GM04504 (cell line): ENCODE measurements at regions not wholly inside any gene's neighbourhood (a gene's known extent, or its start where the extent isn't known, plus 50 kb on each side); places are given as distances from the start of the nearest gene placed in this dataset.
"Not testable (repeated sequence)": the region's sequence is repeated elsewhere in the genome, so short reads cannot be mapped to it uniquely, and the experiment has no call there.

Source experiments
- DNase-seq: peaks from one replicate; pipeline ENCODE4 v3.0.0-alpha.2; 2012; ENCODE audit warnings: low read depth

GRCh38 chr10:108962172-108962571 lies 961.1 kb downstream of the XPNPEP1 start:
- DNase-seq = no peak

- peak; percentile 5 for DNase-seq
Observed at GRCh38 chr10:108957681-108958080, 965.6 kb downstream of the XPNPEP1 start.

DNA sequence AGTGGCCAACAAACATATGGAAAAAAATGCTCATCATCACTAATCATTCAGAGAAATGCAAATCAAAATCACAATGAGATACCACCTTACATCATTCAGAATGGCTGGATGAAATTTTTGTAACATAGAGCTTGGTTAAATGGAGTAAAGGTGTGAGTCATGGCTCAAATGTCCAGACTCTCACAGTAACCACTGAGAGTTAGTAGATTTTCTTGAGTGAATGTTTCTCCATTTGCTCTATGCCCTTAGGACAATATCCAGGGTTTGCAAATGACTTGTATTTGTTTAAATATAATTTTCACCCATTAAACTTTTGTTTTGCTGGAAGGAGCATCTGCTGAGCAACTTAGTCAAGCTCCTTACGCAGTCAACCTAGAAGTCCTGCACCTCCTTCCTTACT lies 967.2 kb downstream of the XPNPEP1 start:
- DNase-seq = no peak

DNA sequence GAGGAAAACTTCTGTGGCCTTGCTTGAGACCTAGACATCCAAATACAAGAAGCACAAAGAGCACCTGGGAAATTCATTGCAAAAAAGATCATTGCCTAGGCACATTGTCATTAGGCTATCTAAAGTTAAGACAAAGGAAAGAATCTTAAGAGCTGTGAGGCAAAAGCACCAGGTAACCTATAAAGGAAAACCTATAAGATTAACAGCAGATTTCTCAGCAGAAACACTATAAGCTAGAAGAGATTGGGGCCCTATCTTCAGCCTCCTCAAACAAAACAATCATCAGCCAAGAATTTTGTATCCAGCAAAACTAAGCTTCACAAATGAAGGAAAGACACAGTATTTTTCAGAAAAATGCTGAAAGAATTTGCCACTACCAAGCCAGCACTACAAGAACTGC lies 1003.3 kb downstream of the XPNPEP1 start:
- DNase-seq = not testable (repeated sequence)

GRCh38 chr10:108913300-108913699 lies 1010.0 kb downstream of the XPNPEP1 start:
- DNase-seq = no peak

DNA sequence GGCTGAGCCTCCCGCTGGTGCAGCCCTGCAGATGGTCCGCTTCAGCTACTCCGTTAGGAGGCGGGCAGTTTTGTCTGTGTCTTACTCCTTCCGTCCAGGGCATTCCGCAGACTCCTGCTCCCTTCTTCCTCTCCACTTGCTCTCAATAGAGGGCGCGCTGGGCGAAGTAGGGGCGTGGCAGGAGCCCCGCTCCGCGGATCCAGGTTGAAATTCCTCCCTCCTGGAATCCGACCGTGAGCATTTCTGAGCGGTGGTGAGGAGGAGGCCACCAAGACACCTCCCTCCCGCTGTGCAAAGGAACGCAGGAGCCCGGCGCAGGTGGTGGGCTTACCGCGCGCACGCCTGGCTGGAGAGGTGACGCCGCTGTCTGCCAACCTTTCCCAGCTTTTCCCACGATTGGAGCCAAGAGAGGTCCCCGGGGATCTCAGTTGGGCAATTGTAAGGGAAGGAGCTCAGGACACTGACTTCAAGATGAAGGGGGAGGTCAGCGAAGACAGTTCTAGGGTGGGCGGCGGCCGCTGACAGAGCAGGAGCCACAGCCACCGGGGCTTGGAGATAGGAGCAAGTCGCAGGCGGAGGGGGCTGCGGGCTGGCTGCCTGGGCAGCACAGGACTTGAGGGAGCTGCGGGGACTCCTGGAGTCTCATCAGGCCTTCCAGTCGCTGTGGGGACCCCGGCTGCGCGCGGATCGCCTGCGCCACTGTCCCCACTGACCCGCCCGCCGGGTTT lies 1011.3 kb downstream of the XPNPEP1 start:
- DNase-seq = peak; percentile 23

GRCh38 chr10:108908096-108908495 lies 1015.2 kb downstream of the XPNPEP1 start:
- DNase-seq = no peak

GRCh38 chr10:108905821-108906220 lies 1017.5 kb downstream of the XPNPEP1 start:
- DNase-seq = no peak

- DNase-seq = no peak
Observed at GRCh38 chr10:108905171-108905570, 1018.1 kb downstream of the XPNPEP1 start.

DNA sequence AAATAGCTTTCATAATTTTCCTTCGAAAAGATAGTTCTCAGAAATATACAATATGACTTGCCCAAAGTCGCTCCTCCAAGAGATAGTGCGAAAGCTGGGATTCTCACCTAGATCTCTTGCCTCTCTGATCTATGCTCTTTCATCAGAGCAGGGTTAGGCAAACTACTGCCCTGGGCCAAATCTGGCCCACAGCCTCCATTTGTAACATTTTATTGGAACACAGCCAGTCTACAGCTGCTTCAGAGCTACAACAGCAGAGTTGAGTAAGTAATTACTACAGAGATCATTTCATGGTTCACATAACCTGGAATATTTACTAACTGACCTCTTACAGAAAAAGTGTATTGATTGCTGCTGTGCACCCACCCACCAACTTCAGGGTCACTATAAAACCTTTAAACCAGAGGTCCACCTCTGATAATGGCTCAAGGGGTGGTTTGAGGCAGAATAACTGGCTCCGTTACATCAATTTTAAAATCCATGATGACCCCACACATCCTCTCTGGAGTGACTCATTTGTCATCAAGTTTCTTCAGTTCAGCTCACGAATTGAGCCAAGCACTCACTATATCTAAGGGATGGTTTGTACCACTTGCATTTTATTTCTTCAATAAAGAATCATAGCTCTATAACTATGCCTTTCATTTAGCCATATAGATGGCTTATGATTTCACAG lies 1019.0 kb downstream of the XPNPEP1 start:
- DNase-seq = no peak

DNA sequence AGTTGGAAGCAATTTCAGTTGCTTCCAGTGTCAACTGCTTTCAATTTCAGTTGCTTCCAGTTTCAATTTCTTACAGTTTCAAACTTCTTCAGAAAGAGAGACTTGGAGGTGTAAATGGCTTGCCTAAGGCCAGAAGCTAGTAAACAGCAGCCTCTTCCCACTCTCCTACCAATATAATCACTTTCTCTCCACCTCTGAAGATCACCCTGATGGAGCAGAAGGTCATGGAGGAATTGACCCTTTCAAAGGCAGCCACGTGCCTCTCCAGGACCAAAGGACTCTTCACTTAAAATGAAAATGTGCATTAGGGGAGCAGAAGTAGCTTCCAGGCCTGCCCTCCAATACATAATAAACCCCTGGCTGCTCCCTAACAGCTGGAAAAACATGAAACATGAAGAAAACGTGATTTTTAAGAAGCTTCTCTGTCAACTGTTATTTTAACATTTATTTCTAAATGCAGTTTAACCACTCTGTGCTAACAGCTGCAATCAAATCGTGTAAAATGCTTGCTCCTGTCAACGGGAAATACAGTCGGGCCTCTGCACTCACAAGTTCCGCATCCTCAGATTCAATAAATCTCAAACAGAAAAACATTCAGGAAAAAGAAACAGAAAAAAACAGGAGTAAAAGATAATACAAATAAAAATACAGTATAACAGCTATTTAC lies 1020.6 kb downstream of the XPNPEP1 start:
- no peak for DNase-seq

DNA sequence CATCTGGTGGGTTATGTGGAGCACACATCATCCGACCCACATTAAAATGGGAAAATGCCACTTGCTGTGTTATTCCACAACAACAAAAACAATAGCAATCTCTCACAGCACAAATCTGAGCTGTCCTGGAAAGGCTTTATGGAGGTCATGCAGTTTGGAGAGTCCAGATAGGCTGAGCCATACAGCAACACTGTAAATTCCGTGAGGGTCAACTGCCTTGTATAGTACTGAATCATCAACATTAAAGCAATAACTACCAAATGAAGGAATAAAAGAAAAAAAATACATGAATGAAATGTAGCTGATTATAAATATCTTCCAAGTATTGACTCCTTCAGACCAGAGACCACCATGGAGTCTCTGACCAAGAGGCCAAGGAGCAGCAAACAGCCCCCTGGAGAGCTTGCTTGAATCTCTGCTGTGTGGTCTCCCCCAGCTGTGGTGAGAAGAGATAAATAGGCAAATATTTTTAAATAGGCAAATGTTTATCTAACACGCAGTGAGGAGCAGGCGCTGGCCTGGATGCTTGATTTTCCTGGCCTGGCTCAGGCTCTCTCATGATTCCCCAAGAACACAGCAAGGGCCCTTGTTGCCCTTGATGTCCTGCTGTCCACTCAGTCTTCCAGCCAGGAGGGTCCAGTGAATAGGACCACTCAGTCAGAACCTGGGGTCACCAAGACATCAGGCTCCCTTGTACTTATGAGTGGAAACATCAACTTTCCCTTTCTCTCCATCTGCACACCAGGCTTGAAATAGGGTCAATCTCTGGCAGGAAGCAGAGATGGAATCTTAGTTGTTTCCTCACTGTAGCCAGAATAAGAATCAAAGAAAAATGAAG lies 1021.3 kb downstream of the XPNPEP1 start:
- DNase-seq = no peak

- no peak for DNase-seq
Observed at GRCh38 chr10:108899670-108900069, 1023.6 kb downstream of the XPNPEP1 start.

GRCh38 chr10:108894402-108895301 lies 1028.7 kb downstream of the XPNPEP1 start:
- DNase-seq = no peak

- no peak for DNase-seq
Observed at GRCh38 chr10:108877095-108877561, 1046.2 kb downstream of the XPNPEP1 start.

- no peak for DNase-seq
Observed at GRCh38 chr10:108872854-108873253, 1050.5 kb downstream of the XPNPEP1 start.

- no peak for DNase-seq
Observed at GRCh38 chr10:108868881-108869280, 1054.4 kb downstream of the XPNPEP1 start.

DNA sequence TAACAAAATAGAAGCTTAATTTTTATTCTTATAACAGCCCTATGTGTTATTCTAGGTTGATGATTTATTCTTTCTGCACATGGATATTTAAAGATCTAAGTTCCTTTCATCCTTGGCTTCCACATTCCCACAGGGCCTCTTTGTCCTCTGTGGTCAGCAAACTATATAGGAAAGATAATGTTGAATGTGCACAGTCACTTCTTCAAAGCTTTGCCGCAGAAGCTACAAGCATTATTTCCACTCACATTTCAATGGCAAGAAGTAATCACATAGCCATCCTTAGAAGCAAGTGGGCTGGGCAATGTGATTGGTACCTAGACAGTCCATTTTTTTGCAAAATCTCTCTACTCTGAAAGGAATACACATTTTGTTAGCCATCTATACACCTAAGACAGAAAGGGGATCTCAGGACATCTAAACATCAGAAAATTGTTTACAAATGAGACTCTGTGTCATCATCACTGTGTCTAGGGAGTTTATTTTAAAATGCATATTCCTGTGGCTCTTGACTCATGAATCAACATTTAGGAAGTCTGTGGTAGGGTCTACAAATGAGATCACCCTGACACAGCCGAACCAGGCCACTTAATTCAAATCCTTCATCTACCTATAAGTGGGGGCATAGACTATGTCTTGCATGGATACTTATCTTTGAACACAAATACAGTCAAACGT lies 1060.5 kb downstream of the XPNPEP1 start:
- no peak for DNase-seq

- no peak for DNase-seq
Observed at GRCh38 chr10:108861181-108861754, 1062.0 kb downstream of the XPNPEP1 start.

GRCh38 chr10:108852211-108852610 lies 1071.1 kb downstream of the XPNPEP1 start:
- DNase-seq = no peak
